DOHH2 (cell line): ENCODE measurements at regions not wholly inside any gene's neighbourhood (a gene's known extent, or its start where the extent isn't known, plus 50 kb on each side); places are given as distances from the start of the nearest gene placed in this dataset.

Experiments used
- H3F3A ChIP-seq: fragments of 200-600 bp; sonication (generic), shearing (Covaris generic); 2 replicates; pipeline ENCODE4 v1.6.0; 2016; ENCODE audit warnings: antibody characterized with exemption, mild to moderate bottlenecking; ENCODE audit not compliant: control insufficient read depth, insufficient read depth
- H3K27ac ChIP-seq: fragments of 200-600 bp; sonication (generic); 2 replicates; pipeline ENCODE4 v1.5.1; 2014; ENCODE audit warnings: low read depth, mild to moderate bottlenecking, low read length, moderate library complexity
- H3K27me3 ChIP-seq: fragments of 200-600 bp; sonication (generic); 2 replicates; pipeline ENCODE4 v1.6.1; 2014; ENCODE audit warnings: mild to moderate bottlenecking, low read length, mixed read lengths; ENCODE audit not compliant: control insufficient read depth
- H3K36me3 ChIP-seq: fragments of 200-600 bp; sonication (generic); 2 replicates; pipeline ENCODE4 v1.6.1; 2014; ENCODE audit warnings: mild to moderate bottlenecking, low read length, moderate library complexity, mixed read lengths; ENCODE audit not compliant: control insufficient read depth
- H3K4me1 ChIP-seq: fragments of 200-600 bp; sonication (generic); 2 replicates; pipeline ENCODE4 v1.6.1; 2014; ENCODE audit warnings: mild to moderate bottlenecking, low read length, mixed read lengths; ENCODE audit not compliant: control insufficient read depth
- H3K4me2 ChIP-seq: fragments of 200-600 bp; sonication (generic); 2 replicates; pipeline ENCODE4 v1.6.0; 2014; ENCODE audit warnings: mild to moderate bottlenecking, low read length, moderate library complexity
- H3K4me3 ChIP-seq: fragments of 200-600 bp; sonication (generic); 2 replicates; pipeline ENCODE4 v1.5.1; 2014; ENCODE audit warnings: mild to moderate bottlenecking, low read length, mixed read lengths
- H3K79me2 ChIP-seq: fragments of 200-600 bp; sonication (generic); 2 replicates; pipeline ENCODE4 v1.6.1; 2014; ENCODE audit warnings: mild to moderate bottlenecking, low read length, mixed read lengths; ENCODE audit not compliant: control insufficient read depth
- H3K9me2 ChIP-seq: fragments of 200-600 bp; sonication (generic); replicated peaks from 2 replicates; pipeline ENCODE4 v1.6.1; 2014; ENCODE audit warnings: mild to moderate bottlenecking, low read length, mixed read lengths; ENCODE audit not compliant: control insufficient read depth
- H3K9me3 ChIP-seq: fragments of 200-600 bp; sonication (generic); 2 replicates; pipeline ENCODE4 v1.6.1; 2014; ENCODE audit warnings: antibody characterized with exemption, low read length, mixed read lengths; ENCODE audit not compliant: control insufficient read depth, insufficient read depth
- H4K20me1 ChIP-seq: fragments of 200-600 bp; sonication (generic); 2 replicates; pipeline ENCODE4 v1.6.0; 2014; ENCODE audit warnings: low read depth, mild to moderate bottlenecking, antibody characterized with exemption, low read length, moderate library complexity; ENCODE audit not compliant: control insufficient read depth, insufficient read depth
- EZH2phosphoT487 ChIP-seq: fragments of 200-600 bp; sonication (generic); IDR thresholded peaks from 2 replicates; pipeline ENCODE4 v1.6.1; 2017; ENCODE audit warnings: borderline replicate concordance, mild to moderate bottlenecking, antibody characterized with exemption, low read length, moderate library complexity, mixed read lengths
- TF ChIP-seq, protein P1 (sequence below): fragments of 200-600 bp; sonication (generic); IDR thresholded peaks from one replicate; pipeline ENCODE4 v1.5.1; 2014; ENCODE audit warnings: antibody characterized with exemption, mild to moderate bottlenecking, low read depth, low read length; ENCODE audit not compliant: poor library complexity, severe bottlenecking

DNA sequence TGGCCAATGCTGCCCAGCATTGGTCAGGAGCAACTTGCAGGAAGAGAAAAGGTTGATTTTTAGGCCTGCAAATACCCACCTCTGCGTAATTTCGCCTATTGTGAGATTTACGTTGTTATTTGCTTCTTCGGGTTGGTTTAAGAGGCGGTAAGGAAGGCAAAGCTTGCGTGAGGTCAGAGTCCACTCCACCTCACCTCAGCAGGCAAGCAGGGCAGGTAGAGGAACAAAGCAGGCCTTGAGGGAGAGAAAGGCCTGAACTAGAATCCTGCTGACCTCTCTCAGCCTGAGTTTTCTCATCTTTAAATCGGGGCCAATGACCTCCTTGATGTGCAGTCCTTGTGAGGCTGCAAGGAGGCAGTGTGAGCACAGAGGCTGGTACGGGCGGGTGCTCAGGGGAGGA lies 239.1 kb downstream of the CDC5L start:
- Histone ChIP-seq H3K9me3 (no peaks in the 10 kb centered on the region), H3K4me1 (no peaks in the 10 kb centered on the region; the same call in 1 of the 2 replicates), H3K4me2 (no peak overlapping the region), H3F3A (no peaks in the 10 kb centered on the region), H3K27me3 (peaks cover 14% of the 10 kb centered on the region; the same call in 1 of the 2 replicates), H3K27ac (no peak overlapping the region), H3K79me2 (no peaks in the 10 kb centered on the region), H3K4me3 (no peak overlapping the region), H3K36me3 (no peaks in the 10 kb centered on the region), H4K20me1 (no peaks in the 10 kb centered on the region), H3K9me2 (no peaks in the 10 kb centered on the region)
- no peak for TF ChIP-seq EZH2phosphoT487
- TF ChIP-seq, protein P1, sequence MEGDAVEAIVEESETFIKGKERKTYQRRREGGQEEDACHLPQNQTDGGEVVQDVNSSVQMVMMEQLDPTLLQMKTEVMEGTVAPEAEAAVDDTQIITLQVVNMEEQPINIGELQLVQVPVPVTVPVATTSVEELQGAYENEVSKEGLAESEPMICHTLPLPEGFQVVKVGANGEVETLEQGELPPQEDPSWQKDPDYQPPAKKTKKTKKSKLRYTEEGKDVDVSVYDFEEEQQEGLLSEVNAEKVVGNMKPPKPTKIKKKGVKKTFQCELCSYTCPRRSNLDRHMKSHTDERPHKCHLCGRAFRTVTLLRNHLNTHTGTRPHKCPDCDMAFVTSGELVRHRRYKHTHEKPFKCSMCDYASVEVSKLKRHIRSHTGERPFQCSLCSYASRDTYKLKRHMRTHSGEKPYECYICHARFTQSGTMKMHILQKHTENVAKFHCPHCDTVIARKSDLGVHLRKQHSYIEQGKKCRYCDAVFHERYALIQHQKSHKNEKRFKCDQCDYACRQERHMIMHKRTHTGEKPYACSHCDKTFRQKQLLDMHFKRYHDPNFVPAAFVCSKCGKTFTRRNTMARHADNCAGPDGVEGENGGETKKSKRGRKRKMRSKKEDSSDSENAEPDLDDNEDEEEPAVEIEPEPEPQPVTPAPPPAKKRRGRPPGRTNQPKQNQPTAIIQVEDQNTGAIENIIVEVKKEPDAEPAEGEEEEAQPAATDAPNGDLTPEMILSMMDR = no peak

DNA sequence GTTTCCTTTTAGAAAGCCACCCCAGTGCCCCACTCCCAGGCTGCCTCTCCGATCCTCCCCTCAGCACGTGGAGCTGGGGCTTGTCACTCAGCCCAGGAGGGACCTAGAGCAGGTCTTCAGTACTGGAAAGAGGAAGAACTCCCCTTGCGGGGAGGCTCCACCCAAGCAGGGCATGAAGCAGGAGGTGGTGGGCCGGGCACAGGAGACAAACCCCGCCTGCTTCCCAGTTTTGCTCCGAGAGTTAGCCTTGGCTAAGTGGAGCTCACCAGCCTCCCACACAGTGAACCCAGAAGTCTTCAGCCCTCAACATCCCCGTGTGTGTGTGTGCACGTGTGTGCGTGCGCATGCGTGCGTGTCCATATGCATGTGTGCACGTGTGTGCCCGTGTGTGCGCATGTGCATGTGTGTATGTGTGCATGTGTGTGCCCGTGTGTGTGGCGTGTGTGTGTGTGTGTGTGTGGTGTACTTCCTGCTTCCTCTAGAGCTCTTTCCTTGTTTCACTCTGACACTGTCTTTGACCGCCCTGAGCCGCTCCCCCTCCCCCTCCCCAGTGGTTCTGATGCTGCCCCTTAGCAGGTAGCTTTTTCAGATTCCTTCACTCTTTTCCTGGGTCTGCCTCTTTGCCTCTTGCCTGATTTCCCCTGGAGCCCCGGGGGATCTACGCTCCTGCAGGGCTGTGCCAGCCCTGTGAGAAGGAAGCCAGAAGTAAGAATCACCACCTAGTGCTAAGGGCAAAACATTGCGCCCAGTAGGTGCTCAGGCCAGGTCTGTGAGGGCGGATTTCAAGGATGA lies 239.8 kb downstream of the CDC5L start:
- Histone ChIP-seq H3K36me3 (no peaks in the 10 kb centered on the region), H3F3A (no peaks in the 10 kb centered on the region), H3K4me2 (no peak overlapping the region), H3K4me1 (no peaks in the 10 kb centered on the region; the same call in 1 of the 2 replicates), H3K27me3 (peaks cover 14% of the 10 kb centered on the region; the same call in 1 of the 2 replicates), H3K9me3 (no peaks in the 10 kb centered on the region), H3K27ac (no peak overlapping the region), H3K9me2 (no peaks in the 10 kb centered on the region), H4K20me1 (no peaks in the 10 kb centered on the region), H3K4me3 (no peak overlapping the region), H3K79me2 (no peaks in the 10 kb centered on the region)
- TF ChIP-seq, protein P1 = no peak
- no peak for TF ChIP-seq EZH2phosphoT487

DNA sequence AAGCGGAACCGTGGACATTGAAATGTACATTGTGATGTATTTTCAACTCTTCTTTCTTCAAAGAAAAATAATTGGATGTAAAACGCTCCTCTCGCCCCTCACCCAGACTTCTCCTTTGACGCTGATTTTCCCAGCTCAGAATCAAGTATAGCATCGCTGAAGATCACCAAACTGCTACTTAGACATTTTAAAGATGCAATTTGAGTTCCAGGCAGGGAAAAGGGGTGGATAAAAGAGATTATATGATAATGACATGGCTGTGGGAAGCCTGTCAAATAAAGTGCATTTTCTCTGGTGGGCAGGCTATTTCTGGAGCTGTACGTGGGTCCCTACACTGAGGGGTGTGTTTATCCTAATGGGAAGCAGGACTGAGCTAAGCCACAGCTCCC lies 240.4 kb downstream of the CDC5L start:
- H3K27me3 ChIP-seq = peaks cover 11% of the 10 kb centered on the region; the same call in 1 of the 2 replicates
- no peaks in the 10 kb centered on the region for H3K9me3 ChIP-seq
- H3K79me2 ChIP-seq = no peaks in the 10 kb centered on the region
- no peak overlapping the region for H3K4me2 ChIP-seq
- no peaks in the 10 kb centered on the region for H3K9me2 ChIP-seq
- H3F3A ChIP-seq = no peaks in the 10 kb centered on the region
- H3K36me3 ChIP-seq = no peaks in the 10 kb centered on the region
- no peak overlapping the region for H3K27ac ChIP-seq
- H3K4me3 ChIP-seq = no peak overlapping the region
- H4K20me1 ChIP-seq = no peaks in the 10 kb centered on the region
- TF ChIP-seq, protein P1 = no peak
- no peak for TF ChIP-seq EZH2phosphoT487
- H3K4me1 ChIP-seq = no peaks in the 10 kb centered on the region; the same call in 1 of the 2 replicates
